Loucy (cell line): ENCODE measurements at regions not wholly inside any gene's neighbourhood (a gene's known extent, or its start where the extent isn't known, plus 50 kb on each side); places are given as distances from the start of the nearest gene placed in this dataset.
"Not testable (repeated sequence)": the region's sequence is repeated elsewhere in the genome, so short reads cannot be mapped to it uniquely, and the experiment has no call there.

Source experiments
- H2AFZ ChIP-seq: fragments of 200-600 bp; sonication (generic); 2 replicates; pipeline ENCODE4 v1.6.0; 2016; ENCODE audit warnings: antibody characterized with exemption, mild to moderate bottlenecking, low read length, moderate library complexity
- H3F3A ChIP-seq: fragments of 200-600 bp; 2 replicates; pipeline ENCODE4 v1.6.0; 2016; ENCODE audit warnings: antibody characterized with exemption, low read depth, mild to moderate bottlenecking
- H3K27me3 ChIP-seq: fragments of 200-600 bp; sonication (generic); 2 replicates; pipeline ENCODE4 v1.6.1; 2014; ENCODE audit warnings: low read length, mild to moderate bottlenecking; ENCODE audit not compliant: insufficient read depth, poor library complexity, severe bottlenecking
- H3K36me3 ChIP-seq: fragments of 200-600 bp; sonication (generic); 2 replicates; pipeline ENCODE4 v1.6.1; 2016; ENCODE audit warnings: low read length; ENCODE audit not compliant: insufficient read depth
- H3K4me1 ChIP-seq: fragments of 200-600 bp; sonication (generic); 2 replicates; pipeline ENCODE4 v1.5.1; 2014; ENCODE audit warnings: low read length, mild to moderate bottlenecking; ENCODE audit not compliant: insufficient read depth, poor library complexity, severe bottlenecking
- H3K4me2 ChIP-seq: fragments of 200-600 bp; sonication (generic); 2 replicates; pipeline ENCODE4 v1.6.0; 2014; ENCODE audit warnings: antibody characterized with exemption, low read length, low read depth, mild to moderate bottlenecking; ENCODE audit not compliant: poor library complexity, severe bottlenecking
- H3K4me3 ChIP-seq: fragments of 200-600 bp; sonication (generic); 2 replicates; pipeline ENCODE4 v1.5.1; 2014; ENCODE audit warnings: low read length, mild to moderate bottlenecking, mixed read lengths; ENCODE audit not compliant: poor library complexity, severe bottlenecking
- H3K79me2 ChIP-seq: fragments of 200-600 bp; sonication (generic); 2 replicates; pipeline ENCODE4 v1.6.1; 2014; ENCODE audit warnings: low read length; ENCODE audit not compliant: insufficient read depth
- H3K9ac ChIP-seq: fragments of 200-600 bp; sonication (generic); 2 replicates; pipeline ENCODE4 v1.6.0; 2014; ENCODE audit warnings: mild to moderate bottlenecking, low read depth, low read length, moderate library complexity; ENCODE audit not compliant: poor library complexity, severe bottlenecking
- H3K9me2 ChIP-seq: fragments of 200-600 bp; sonication (generic); replicated peaks from 2 replicates; pipeline ENCODE4 v1.6.1; 2016; ENCODE audit warnings: low read depth, low read length, mixed read lengths
- H3K9me3 ChIP-seq: fragments of 200-600 bp; sonication (generic); 2 replicates; pipeline ENCODE4 v1.6.1; 2014; ENCODE audit warnings: mild to moderate bottlenecking, antibody characterized with exemption, low read length, low read depth; ENCODE audit not compliant: insufficient read depth
- H4K20me1 ChIP-seq: fragments of 200-600 bp; sonication (generic); 2 replicates; pipeline ENCODE4 v1.6.0; 2014; ENCODE audit warnings: antibody characterized with exemption, low read length, mild to moderate bottlenecking; ENCODE audit not compliant: insufficient read depth, poor library complexity, severe bottlenecking
- CTCF ChIP-seq: fragments of 200-600 bp; sonication (generic); conservative IDR thresholded peaks from 2 replicates; pipeline ENCODE4 v1.5.1; 2014; ENCODE audit warnings: mild to moderate bottlenecking, antibody characterized with exemption, low read length
- EZH2phosphoT487 ChIP-seq: fragments of 200-600 bp; IDR thresholded peaks from 2 replicates; pipeline ENCODE4 v1.6.1; 2018; ENCODE audit warnings: antibody characterized with exemption, mild to moderate bottlenecking, moderate library complexity, borderline replicate concordance

GRCh38 chr14:105616802-105617192 lies 90.4 kb downstream of the TMEM121 start:
- no peaks in the 10 kb centered on the region for H3K9me2 ChIP-seq
- H3K9me3 ChIP-seq, result no peaks in the 10 kb centered on the region; the same call in 1 of the 2 replicates
- H3K27me3 ChIP-seq, result no peaks in the 10 kb centered on the region
- no peaks in the 10 kb centered on the region for H3K36me3 ChIP-seq
- no peak overlapping the region for H2AFZ ChIP-seq
- no peaks in the 10 kb centered on the region for H3K79me2 ChIP-seq
- no peaks in the 10 kb centered on the region for H3F3A ChIP-seq
- H3K4me2 ChIP-seq, result no peak overlapping the region
- TF ChIP-seq CTCF (no peak), EZH2phosphoT487 (no peak)
- H4K20me1 ChIP-seq, result no peaks in the 10 kb centered on the region
- no peak overlapping the region for H3K4me3 ChIP-seq
- H3K9ac ChIP-seq, result no peak overlapping the region
- H3K4me1 ChIP-seq, result no peaks in the 10 kb centered on the region

GRCh38 chr14:105617201-105617777 lies 90.9 kb downstream of the TMEM121 start:
- no peaks in the 10 kb centered on the region for H3K9me2 ChIP-seq
- H3K27me3 ChIP-seq, result no peaks in the 10 kb centered on the region
- no peak for TF ChIP-seq EZH2phosphoT487
- H3K4me2 ChIP-seq, result no peak overlapping the region
- no peak overlapping the region for H3K4me3 ChIP-seq
- H2AFZ ChIP-seq, result no peak overlapping the region
- no peaks in the 10 kb centered on the region for H3K79me2 ChIP-seq
- H3K4me1 ChIP-seq, result no peaks in the 10 kb centered on the region
- H4K20me1 ChIP-seq, result no peaks in the 10 kb centered on the region
- H3F3A ChIP-seq, result no peaks in the 10 kb centered on the region
- no peaks in the 10 kb centered on the region for H3K36me3 ChIP-seq
- H3K9me3 ChIP-seq, result no peaks in the 10 kb centered on the region; the same call in 1 of the 2 replicates
- H3K9ac ChIP-seq, result no peak overlapping the region

DNA sequence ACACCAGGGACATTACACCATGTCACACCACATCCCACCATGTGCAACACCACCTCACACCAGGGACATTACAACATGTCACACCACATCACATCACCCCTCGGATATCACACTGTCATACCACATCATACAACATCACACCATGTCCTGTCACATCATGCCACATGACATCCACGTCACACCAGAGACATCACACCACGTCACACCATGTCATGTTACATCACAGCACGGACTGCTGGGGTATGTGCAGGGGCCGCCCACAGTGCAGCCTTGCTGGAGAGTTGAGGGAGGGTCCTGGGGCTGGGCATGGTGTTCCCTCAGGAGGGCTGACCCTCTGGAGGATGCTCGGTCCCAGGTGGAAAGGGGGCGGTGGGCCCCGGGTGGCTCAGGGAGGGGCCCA lies 91.4 kb downstream of the TMEM121 start:
- not testable (repeated sequence) for H3K4me1 ChIP-seq, H2AFZ ChIP-seq, H3K27me3 ChIP-seq, H3K36me3 ChIP-seq, H3K9me3 ChIP-seq, H3K4me3 ChIP-seq, H3K9me2 ChIP-seq, H3K9ac ChIP-seq, H3K79me2 ChIP-seq, H4K20me1 ChIP-seq, H3K4me2 ChIP-seq, H3F3A ChIP-seq

DNA sequence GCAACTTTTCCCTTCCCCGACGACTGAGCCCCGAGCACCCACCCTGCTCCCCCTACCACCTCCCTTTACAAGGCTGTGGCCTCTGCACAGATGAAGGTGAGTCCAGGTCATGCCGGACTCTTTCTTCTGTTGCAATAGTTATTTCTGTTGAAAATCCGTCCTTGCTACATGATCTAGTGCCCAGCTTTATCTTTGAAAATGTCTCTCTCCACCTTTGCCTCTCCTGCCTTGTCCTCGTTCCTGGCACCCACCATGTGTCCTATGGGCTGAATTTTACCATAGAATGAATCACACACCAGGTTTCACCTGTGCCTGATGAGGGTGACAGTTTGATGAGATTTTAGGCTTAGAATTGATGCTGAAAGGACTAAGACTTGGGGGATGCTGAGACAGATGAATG lies 92.9 kb downstream of the TMEM121 start:
- H3K9me3 ChIP-seq, H3K27me3 ChIP-seq, H3F3A ChIP-seq, H3K4me3 ChIP-seq, H4K20me1 ChIP-seq, H3K4me2 ChIP-seq, H3K36me3 ChIP-seq, H3K9me2 ChIP-seq, H2AFZ ChIP-seq, H3K4me1 ChIP-seq, H3K9ac ChIP-seq, H3K79me2 ChIP-seq: not testable (repeated sequence)

DNA sequence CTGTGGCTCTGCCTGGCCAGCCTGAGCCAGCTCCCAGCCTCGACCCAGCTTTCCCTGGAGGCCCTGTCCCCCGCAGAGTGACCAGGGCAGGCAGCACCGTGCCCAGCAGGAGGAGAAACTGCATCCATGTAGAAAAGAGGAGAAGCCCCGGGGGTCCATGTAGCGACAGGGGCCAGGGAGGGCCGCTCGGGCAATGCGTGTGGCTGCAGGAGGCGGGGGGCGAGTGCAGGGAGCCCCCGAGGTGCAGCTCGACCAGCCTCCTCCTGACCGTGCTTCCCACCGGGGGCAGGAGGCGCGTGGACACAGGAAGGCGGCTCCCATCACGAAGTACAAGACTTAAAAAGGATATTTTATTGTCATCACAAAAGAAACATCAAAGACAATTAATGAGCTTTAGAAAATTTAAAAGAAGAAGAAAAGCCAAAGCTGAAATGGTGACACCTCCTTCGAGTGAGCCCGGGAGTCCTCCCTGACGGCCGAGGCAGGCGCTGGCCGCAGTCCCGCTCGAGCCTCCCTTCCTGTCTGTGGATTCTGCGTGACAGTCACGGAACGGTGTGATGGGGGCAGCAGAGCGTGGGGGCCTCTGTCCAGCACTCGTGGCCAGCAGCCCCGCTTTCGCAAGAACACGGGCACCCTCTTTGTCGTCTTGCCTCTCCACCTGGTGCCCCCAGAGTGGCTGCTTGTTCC lies 93.9 kb downstream of the TMEM121 start:
- not testable (repeated sequence) for H3K9me2 ChIP-seq, H3K4me2 ChIP-seq, H2AFZ ChIP-seq, H3K27me3 ChIP-seq, H3K36me3 ChIP-seq, H3K4me3 ChIP-seq, H4K20me1 ChIP-seq, H3K4me1 ChIP-seq, H3F3A ChIP-seq, H3K79me2 ChIP-seq, H3K9me3 ChIP-seq, H3K9ac ChIP-seq

GRCh38 chr14:105620865-105621471 lies 94.6 kb downstream of the TMEM121 start:
- not testable (repeated sequence) for H2AFZ ChIP-seq, H3K36me3 ChIP-seq, H3K9ac ChIP-seq, H3K9me3 ChIP-seq, H3K4me2 ChIP-seq, H3K79me2 ChIP-seq, H3K4me1 ChIP-seq, H4K20me1 ChIP-seq, H3K27me3 ChIP-seq, H3K9me2 ChIP-seq, H3F3A ChIP-seq, H3K4me3 ChIP-seq
